GM12873 (cell line): ENCODE measurements at regions not wholly inside any gene's neighbourhood (a gene's known extent, or its start where the extent isn't known, plus 50 kb on each side); places are given as distances from the start of the nearest gene placed in this dataset.

Experiments
- TF ChIP-seq, protein P1 (sequence below): IDR thresholded peaks from 2 replicates; pipeline ENCODE4 v1.5.1; 2012; ENCODE audit warnings: low read depth, mild to moderate bottlenecking, moderate library complexity, low read length, control low read depth; ENCODE audit not compliant: insufficient read depth; ENCODE audit errors: missing control alignments

DNA sequence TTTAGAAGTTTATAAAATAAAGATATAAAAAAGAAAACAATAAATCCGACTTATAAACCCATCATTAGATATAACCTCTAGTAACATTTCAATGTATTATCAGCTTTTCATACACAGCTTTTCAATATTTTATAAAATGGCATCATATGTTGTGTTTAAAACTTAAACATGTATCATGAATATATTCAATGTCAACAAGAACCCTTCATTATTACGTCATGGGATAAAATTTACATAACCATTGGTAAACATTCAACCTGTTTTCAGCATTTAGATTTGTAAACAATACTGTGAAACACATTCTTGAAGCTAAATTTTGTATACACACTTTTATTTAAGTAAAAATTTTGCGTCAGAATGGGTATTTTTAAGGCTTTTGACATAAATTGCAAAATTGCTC, 153.4 kb upstream of the SOX14 start:
- TF ChIP-seq, protein P1, sequence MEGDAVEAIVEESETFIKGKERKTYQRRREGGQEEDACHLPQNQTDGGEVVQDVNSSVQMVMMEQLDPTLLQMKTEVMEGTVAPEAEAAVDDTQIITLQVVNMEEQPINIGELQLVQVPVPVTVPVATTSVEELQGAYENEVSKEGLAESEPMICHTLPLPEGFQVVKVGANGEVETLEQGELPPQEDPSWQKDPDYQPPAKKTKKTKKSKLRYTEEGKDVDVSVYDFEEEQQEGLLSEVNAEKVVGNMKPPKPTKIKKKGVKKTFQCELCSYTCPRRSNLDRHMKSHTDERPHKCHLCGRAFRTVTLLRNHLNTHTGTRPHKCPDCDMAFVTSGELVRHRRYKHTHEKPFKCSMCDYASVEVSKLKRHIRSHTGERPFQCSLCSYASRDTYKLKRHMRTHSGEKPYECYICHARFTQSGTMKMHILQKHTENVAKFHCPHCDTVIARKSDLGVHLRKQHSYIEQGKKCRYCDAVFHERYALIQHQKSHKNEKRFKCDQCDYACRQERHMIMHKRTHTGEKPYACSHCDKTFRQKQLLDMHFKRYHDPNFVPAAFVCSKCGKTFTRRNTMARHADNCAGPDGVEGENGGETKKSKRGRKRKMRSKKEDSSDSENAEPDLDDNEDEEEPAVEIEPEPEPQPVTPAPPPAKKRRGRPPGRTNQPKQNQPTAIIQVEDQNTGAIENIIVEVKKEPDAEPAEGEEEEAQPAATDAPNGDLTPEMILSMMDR: no peak

DNA sequence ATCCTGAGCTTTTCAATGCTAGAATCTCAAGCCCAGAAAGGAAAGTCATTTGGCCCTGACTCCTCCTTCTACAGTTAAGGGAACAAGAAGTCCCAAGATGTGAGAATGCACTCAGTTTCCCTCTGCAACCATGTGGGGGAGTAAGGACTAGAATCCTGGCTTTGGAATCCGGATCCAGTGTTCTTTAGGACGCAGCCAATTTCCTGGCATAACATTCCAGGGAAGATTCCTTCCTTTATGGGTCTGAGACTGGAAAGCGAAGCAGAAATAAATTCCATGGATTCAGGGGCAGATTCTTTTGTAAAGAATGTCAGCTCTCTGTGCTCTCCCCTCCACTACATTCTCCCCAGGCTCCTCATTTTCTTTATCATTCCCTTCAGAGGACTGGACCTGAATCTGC, 151.8 kb upstream of the SOX14 start:
- TF ChIP-seq, protein P1: no peak

DNA sequence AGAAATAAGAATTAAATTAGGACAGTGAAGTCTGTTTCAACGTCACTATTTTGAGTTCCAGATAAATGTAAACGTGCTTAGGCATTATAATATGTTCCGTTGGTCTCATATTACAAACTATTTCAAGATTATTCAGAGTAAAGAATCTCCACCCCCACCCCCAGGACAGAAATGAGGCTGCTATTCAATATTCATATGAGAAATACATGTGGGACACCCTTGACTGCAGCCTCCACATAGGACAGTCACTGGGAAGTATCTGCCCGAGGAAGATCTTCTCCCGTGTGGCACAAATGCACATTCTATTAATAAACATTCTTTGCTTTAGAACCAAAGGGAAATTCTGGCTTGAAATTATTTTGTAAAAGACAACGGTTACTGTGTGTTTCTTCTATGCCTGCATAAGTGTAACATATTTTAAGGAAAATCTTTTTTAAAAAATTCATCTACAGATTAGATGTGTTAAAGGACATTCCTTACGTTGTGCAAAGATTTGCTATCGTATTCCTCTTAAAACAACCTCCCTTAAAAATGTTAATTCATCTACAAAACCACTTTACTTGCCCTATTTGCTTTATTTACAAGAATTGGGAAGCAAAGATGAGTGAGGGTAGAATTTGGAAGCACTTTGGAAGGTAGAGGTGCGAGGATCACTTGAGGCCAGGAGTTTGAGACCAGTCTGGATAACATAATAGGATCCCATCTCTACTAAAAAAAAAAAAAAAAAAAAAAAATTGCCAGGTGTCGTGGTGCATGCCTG, 148.3 kb upstream of the SOX14 start:
- TF ChIP-seq, protein P1: no peak

DNA sequence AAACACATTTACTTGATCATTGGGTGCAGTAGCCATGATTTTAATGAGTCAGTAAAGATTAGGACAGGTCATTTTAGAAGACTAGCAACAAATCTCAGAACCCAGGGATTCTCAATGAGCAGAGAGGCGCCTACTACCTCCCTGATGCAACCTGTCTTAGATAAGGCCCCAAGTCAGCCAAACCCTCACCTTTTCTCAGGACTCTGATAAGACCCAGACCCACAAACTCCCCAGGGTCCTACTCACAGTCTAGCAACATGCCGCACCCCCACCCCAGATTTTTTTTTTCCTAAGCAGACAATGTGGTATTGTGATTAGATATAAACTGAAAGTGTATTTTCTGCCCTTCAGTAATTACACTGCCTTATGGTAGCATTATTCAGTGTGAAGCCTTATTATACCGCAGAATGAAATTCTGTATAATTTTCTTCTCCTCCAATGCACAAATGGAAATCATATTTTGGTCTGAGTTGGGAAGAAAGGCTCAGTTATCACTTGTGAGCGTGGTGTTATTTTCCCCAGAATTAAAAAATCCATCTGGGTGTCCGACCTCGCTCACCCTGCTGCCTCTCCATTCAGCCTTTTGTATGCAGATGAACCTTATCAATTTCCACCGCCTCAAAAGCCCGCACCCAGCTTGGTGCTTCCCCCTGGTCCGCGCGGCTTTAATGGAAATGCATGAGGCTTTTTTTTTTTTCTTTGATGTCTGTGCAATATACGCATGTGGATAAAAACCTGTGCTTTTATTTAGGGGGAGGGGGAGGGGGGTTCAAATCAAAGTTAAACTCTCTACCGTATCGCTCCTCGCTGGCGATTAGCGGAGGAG, 122.0 kb upstream of the SOX14 start:
- TF ChIP-seq, protein P1: no peak

DNA sequence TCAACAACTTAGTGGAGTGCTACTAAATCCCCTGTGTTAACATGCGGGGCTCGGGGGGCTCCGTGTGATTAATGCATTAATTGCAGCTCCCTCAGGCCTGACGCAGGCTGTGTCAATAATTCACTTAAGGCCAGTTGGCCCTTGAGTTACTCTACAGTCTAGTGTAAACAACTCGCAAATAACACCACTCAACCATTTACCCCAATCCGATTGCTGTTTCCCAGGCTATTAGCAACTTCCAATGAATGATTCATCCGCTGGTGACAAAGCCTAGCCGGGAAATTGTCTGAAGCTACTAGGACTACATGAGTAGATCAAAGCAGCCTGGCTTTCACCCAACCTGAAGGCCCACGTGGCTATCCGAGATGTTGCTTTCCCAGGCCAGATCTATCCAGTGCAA, 121.3 kb upstream of the SOX14 start:
- TF ChIP-seq, protein P1: no peak

DNA sequence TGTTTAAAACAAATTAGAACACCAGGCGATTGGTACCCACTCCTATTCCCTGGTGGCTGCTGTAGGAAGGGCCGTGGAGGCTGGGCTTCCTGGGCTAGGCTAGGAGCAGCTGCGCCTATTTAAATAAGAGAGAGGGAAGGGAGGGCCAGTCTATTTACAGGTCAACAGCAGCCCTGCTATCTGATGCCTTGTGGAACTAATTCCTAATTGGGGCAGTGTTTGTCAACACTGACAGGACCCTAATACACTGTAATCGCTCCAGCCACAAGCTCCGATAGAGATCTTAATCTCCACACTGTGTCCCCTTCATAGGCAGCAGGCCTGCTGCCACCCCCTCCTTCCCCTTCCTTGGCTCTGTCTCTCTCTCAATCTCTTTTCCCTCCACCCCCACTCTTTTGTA, 116.9 kb upstream of the SOX14 start:
- TF ChIP-seq, protein P1: no peak

DNA sequence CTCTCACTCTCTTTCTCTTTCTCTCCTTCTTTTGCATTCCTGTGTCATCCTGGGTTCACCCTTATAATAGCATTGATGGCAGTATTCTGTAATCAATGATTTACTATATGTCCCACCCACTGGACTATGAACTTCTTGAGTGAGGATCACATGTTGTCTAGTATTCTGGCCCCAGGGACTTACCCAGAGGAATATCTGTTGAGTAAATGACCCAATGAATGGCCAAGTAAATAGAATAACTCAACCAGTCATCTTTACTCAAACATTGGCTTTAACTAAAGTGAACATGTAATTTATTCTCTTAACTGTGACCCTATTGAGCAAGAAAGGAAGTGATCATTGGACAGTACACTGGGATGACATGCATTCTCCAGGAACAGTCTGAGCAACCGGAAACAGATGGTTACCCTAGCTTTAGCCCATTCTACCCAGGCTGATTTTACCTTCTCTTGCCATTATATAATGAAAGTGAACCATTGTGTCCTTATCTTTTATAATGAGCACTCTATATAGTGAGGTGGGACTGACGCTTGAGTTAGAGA, 94.5 kb upstream of the SOX14 start:
- TF ChIP-seq, protein P1: no peak
